C4-2B (cell line): ENCODE measurements at regions not wholly inside any gene's neighbourhood (a gene's known extent, or its start where the extent isn't known, plus 50 kb on each side); places are given as distances from the start of the nearest gene placed in this dataset.

Source experiments
- H3K27ac ChIP-seq: fragments of 450-650 bp; 2 replicates; pipeline ENCODE4 v1.5.1; 2017
- CTCF ChIP-seq: fragments of 450-650 bp; conservative IDR thresholded peaks from 2 replicates; pipeline ENCODE4 v1.5.1; 2017; ENCODE audit warnings: mild to moderate bottlenecking
- ZFX ChIP-seq: fragments of 450-650 bp; IDR thresholded peaks from 2 replicates; pipeline ENCODE4 v1.6.1; 2017

DNA sequence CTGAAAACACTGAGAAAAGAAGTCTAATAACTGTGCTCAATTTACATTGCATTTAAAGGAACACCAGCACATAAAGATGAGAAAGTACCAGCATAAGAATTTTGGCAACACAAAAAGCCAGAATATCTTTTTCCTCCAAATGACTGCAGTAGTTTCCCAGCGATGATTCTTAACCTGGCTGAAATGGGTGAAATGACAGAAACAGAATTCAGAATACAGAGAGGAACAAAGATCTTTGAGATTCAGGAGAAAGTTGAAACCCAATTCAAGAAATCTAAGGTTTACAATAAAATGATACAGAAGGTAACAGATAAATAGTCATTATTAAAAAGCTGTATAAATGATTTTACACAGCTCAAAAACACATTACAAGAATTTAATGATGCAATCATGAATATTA is 197.0 kb upstream of the EYS start:
- TF ChIP-seq ZFX (no peak), CTCF (no peak)

DNA sequence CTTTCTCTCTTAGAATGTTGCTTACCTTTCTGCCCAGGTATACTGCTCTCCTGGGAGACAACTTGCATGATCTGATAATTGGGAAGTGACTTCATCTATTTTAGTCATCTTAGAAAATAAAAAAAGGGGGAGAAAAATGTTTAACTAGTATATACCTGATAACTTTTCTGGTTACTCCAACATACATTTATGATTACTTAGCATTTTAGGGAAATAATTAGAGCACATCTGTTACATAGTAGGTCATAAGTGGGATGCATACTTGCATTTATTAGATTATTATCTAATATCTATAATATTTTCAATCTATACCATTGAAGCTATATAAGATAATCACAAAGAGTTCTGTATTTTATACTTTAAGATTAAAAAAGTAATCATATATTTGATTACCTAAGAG is 193.9 kb upstream of the EYS start:
- no peak for TF ChIP-seq CTCF
- TF ChIP-seq ZFX = no peak
- no peak overlapping the region for H3K27ac ChIP-seq

More for the DNA sequence above, 197.0 kb upstream of the EYS start:
- no peak overlapping the region for H3K27ac ChIP-seq

- TF ChIP-seq ZFX = no peak
- TF ChIP-seq CTCF = no peak
- no peak overlapping the region for H3K27ac ChIP-seq
Measured at GRCh38 chr6:65896140-65896539, 189.1 kb upstream of the EYS start.

GRCh38 chr6:65876668-65877067 is 169.6 kb upstream of the EYS start:
- H3K27ac ChIP-seq = no peak overlapping the region
- no peak for TF ChIP-seq CTCF
- TF ChIP-seq ZFX = no peak

DNA sequence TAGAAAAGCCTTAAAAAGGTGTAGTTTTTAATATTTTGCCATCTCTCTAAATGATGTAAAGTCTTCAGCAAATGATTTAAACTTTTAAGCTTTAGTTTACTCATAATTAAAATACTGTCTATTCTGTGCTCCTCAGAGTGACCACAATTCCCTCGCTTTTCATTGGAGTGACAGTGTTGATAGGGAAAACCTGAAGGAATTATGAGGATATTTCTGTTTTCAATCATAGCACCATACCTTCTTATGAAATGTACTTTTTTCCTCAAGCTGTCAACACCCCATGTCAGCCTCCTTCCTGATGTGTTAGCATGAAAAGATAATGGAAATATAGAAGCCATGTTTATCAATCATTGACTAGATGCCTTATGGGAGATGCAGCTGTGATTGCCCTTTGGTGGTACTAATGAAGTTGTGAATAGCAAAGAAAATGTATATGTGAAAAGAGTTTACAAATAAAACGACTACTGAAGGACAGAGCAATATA is 145.4 kb upstream of the EYS start:
- TF ChIP-seq ZFX (no peak), CTCF (no peak)
- H3K27ac ChIP-seq = no peak overlapping the region

GRCh38 chr6:65830151-65830550 is 123.1 kb upstream of the EYS start:
- TF ChIP-seq ZFX = no peak
- no peak for TF ChIP-seq CTCF

DNA sequence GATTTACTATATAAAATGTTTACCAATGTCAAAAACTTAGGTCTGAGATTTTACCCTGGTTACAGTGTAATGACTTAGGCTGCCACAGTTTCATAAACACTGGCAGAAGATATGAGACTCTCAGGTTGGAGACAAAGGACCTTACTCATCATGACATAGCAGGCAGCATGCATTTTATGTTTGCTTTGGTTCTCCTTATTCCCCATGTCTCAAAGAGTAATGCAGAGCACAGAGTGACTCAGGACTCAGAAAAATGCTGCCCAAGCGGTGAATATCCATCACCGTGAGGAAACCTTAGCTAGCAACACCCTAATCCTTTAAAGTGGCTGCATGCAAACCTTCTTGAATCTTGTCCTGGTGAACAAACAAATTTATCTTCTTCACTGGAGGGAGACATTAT is 112.1 kb upstream of the EYS start:
- TF ChIP-seq ZFX = no peak
- no peak for TF ChIP-seq CTCF
- no peak overlapping the region for H3K27ac ChIP-seq

More at GRCh38 chr6:65830151-65830550, 123.1 kb upstream of the EYS start:
- H3K27ac ChIP-seq = no peak overlapping the region
